CD4-positive, alpha-beta memory T cell (primary cell): ENCODE measurements at regions not wholly inside any gene's neighbourhood (a gene's known extent, or its start where the extent isn't known, plus 50 kb on each side); places are given as distances from the start of the nearest gene placed in this dataset.
"Not testable (repeated sequence)": the region's sequence is repeated elsewhere in the genome, so short reads cannot be mapped to it uniquely, and the experiment has no call there.

ENCODE experiments used
- CTCF ChIA-PET: fragments of 350-600 bp; sonication (Branson Sonifier 250); formaldehyde crosslinking; loops from one replicate; lab custom pipeline; 2021; ENCODE audit warnings: inconsistent platforms; ENCODE audit not compliant: partially characterized antibody; lab: Charles Lee
- POLR2A ChIA-PET: fragments of 350-600 bp; sonication (Branson Sonifier 250); formaldehyde crosslinking; loops from one replicate; lab custom pipeline; 2021; ENCODE audit not compliant: partially characterized antibody; lab: Charles Lee
- DNase-seq, 5 donors: peaks; one replicate each; pipeline versions ENCODE4 v3.0.0 to v3.0.0-alpha.2; 2020 to 2022; ENCODE audit warnings: mixed read lengths in 1 of 5
- H3K27ac ChIP-seq: one replicate; pipeline ENCODE4 v1.7.0; 2013; ENCODE audit warnings: low read depth, low read length
- H3K27me3 ChIP-seq: 2 replicates; pipeline ENCODE4 v1.7.0; 2013; ENCODE audit warnings: mild to moderate bottlenecking, low read length, moderate library complexity; ENCODE audit not compliant: insufficient read depth
- H3K36me3 ChIP-seq: 2 replicates; pipeline ENCODE4 v1.7.0; 2013; ENCODE audit warnings: mild to moderate bottlenecking, low read length, moderate library complexity; ENCODE audit not compliant: insufficient read depth
- H3K4me1 ChIP-seq: 2 replicates; pipeline ENCODE4 v1.7.0; 2013; ENCODE audit warnings: mild to moderate bottlenecking, low read length, moderate library complexity; ENCODE audit not compliant: insufficient read depth
- H3K4me3 ChIP-seq, 2 donors: one replicate each; pipeline ENCODE4 v1.7.0; 2013; ENCODE audit warnings: low read length in 2 of 2, mild to moderate bottlenecking in 1 of 2
- H3K9me3 ChIP-seq, 2 donors: one replicate each; pipeline ENCODE4 v1.7.0; 2013; ENCODE audit warnings: low read length in 2 of 2, control low read depth in 1 of 2; ENCODE audit not compliant: control insufficient read depth in 1 of 2
- H3K27ac Mint-ChIP-seq, 7 donors: one replicate each; pipeline ENCODE4 v1.8.0; 2020 to 2021; ENCODE audit warnings: mixed read lengths in 7 of 7, mild to moderate bottlenecking in 6 of 7, inconsistent platforms in 3 of 7, moderate library complexity in 3 of 7
- H3K27me3 Mint-ChIP-seq, 2 donors: one replicate each; pipeline ENCODE4 v1.8.0; 2020 to 2021; ENCODE audit warnings: mixed read lengths in 2 of 2
- H3K36me3 Mint-ChIP-seq, 2 donors: one replicate each; pipeline ENCODE4 v1.8.0; 2020 to 2021; ENCODE audit warnings: mixed read lengths in 2 of 2, inconsistent platforms in 1 of 2, mild to moderate bottlenecking in 1 of 2
- H3K4me1 Mint-ChIP-seq, 4 donors: one replicate each; pipeline ENCODE4 v1.8.0; 2020 to 2021; ENCODE audit warnings: mixed read lengths in 4 of 4, mild to moderate bottlenecking in 1 of 4
- H3K4me3 Mint-ChIP-seq, 8 donors: one replicate each; pipeline ENCODE4 v1.8.0; 2020 to 2021; ENCODE audit warnings: mixed read lengths in 8 of 8, mild to moderate bottlenecking in 7 of 8, moderate library complexity in 6 of 8, inconsistent platforms in 3 of 8
- H3K9me3 Mint-ChIP-seq, 8 donors: one replicate each; pipeline ENCODE4 v1.8.0; 2020 to 2021; ENCODE audit warnings: mixed read lengths in 8 of 8, mild to moderate bottlenecking in 5 of 8, inconsistent platforms in 3 of 8, moderate library complexity in 1 of 8
- intact Hi-C: fragments of 100-400 bp; cut with micrococcal nuclease; formaldehyde crosslinking; loops from one replicate; pipeline ENCODE4 v1.15.1; 2023

DNA sequence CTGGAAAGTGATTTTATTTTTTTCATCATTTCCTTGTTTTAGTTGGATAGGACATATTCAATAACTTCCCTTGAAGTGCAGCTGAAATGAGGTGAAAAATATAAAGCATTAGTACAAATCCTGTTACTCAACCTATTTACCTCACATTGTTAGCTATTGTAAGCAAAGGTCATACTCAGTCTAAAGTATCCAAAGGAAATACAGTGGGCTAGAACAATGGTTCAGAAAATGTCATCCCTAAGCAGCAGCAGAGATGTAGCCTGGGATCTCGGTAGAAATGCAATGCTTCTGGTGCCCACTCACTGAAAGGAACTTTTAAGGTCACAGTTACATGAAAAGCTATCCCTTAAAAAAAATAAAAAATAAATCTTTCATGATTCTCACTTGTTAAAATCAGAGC, 300.6 kb downstream of the PPP4R3C start:
- intact Hi-C loops: no loop called here
- Histone ChIP-seq H3K36me3 (no peaks in the 10 kb centered on the region), H3K4me1 (no peaks in the 10 kb centered on the region), H3K4me3 (no peak overlapping the region), H3K27me3 (no peaks in the 10 kb centered on the region), H3K9me3 (no peaks in the 10 kb centered on the region), H3K27ac (no peak overlapping the region)
- no peaks in the 10 kb centered on the region for H3K4me1 Mint-ChIP-seq
- no peak overlapping the region for H3K27ac Mint-ChIP-seq
- no peaks in the 10 kb centered on the region for H3K36me3 Mint-ChIP-seq
- no peak for DNase-seq
- ChIA-PET POLR2A (no interaction called here), CTCF (no interaction called here)
- no peaks in the 10 kb centered on the region for H3K27me3 Mint-ChIP-seq
- peaks cover 0 to 4% (median 0%) of the 10 kb centered on the region in 8 donors for H3K9me3 Mint-ChIP-seq
- no peak overlapping the region for H3K4me3 Mint-ChIP-seq

DNA sequence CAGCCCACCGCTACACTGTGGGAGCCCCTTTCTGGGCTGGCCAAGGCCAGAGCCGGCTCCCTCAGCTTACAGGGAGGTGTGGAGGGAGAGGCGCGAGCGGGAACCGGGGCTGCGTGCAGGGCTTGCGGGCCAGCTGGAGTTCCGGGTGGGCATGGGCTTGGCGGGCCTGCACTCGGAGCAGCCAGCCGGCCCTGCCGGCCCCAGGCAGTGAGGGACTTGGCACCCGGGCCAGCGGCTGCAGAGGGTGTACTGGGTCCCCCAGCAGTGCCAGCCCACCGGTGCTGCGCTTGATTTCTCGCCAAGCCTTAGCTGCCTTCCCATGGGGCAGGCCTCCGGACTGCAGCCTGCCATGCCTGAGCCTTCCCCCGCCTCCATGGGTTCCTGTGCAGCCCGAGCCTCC, 306.2 kb downstream of the PPP4R3C start:
- DNase-seq, H3K27ac ChIP-seq, CTCF ChIA-PET, H3K36me3 ChIP-seq, H3K27me3 Mint-ChIP-seq, intact Hi-C loops, H3K27me3 ChIP-seq, H3K27ac Mint-ChIP-seq, POLR2A ChIA-PET, H3K9me3 Mint-ChIP-seq, H3K4me3 Mint-ChIP-seq, H3K9me3 ChIP-seq, H3K4me3 ChIP-seq, H3K36me3 Mint-ChIP-seq, H3K4me1 ChIP-seq, H3K4me1 Mint-ChIP-seq: not testable (repeated sequence)

GRCh38 chrX:27136325-27136724, 326.8 kb downstream of the PPP4R3C start:
- no peaks in the 10 kb centered on the region for H3K27me3 ChIP-seq
- no peak overlapping the region for H3K4me3 ChIP-seq
- Mint-ChIP-seq H3K4me1 (no peaks in the 10 kb centered on the region), H3K36me3 (no peaks in the 10 kb centered on the region), H3K9me3 (peaks cover 0 to 2% (median under 1%) of the 10 kb centered on the region in 8 donors), H3K27ac (no peak overlapping the region), H3K27me3 (no peaks in the 10 kb centered on the region), H3K4me3 (no peak overlapping the region)
- intact Hi-C loops: no loop called here
- H3K9me3 ChIP-seq: no peaks in the 10 kb centered on the region
- H3K27ac ChIP-seq: no peak overlapping the region
- CTCF ChIA-PET: no interaction called here
- DNase-seq: no peak
- H3K36me3 ChIP-seq: no peaks in the 10 kb centered on the region
- H3K4me1 ChIP-seq: no peaks in the 10 kb centered on the region
- POLR2A ChIA-PET: no interaction called here

GRCh38 chrX:27132862-27133261, 330.3 kb downstream of the PPP4R3C start:
- intact Hi-C loops: no loop called here
- Mint-ChIP-seq H3K36me3 (no peaks in the 10 kb centered on the region), H3K27ac (no peak overlapping the region), H3K27me3 (no peaks in the 10 kb centered on the region), H3K9me3 (peaks cover 0 to 12% (median under 1%) of the 10 kb centered on the region in 8 donors), H3K4me1 (no peaks in the 10 kb centered on the region), H3K4me3 (no peak overlapping the region)
- H3K27me3 ChIP-seq: no peaks in the 10 kb centered on the region
- POLR2A ChIA-PET: no interaction called here
- no peaks in the 10 kb centered on the region for H3K9me3 ChIP-seq
- no peaks in the 10 kb centered on the region for H3K36me3 ChIP-seq
- H3K4me1 ChIP-seq: no peaks in the 10 kb centered on the region
- no peak overlapping the region for H3K27ac ChIP-seq
- H3K4me3 ChIP-seq: no peak overlapping the region
- CTCF ChIA-PET: no interaction called here
- DNase-seq: no peak

- H3K4me3 ChIP-seq, H3K4me1 ChIP-seq, H3K36me3 Mint-ChIP-seq, H3K9me3 ChIP-seq, H3K4me3 Mint-ChIP-seq, POLR2A ChIA-PET, H3K4me1 Mint-ChIP-seq, CTCF ChIA-PET, H3K9me3 Mint-ChIP-seq, H3K27me3 ChIP-seq, intact Hi-C loops, H3K27ac Mint-ChIP-seq, H3K36me3 ChIP-seq, DNase-seq, H3K27me3 Mint-ChIP-seq, H3K27ac ChIP-seq: not testable (repeated sequence)
Observed at GRCh38 chrX:27087176-27087575, 376.0 kb downstream of the PPP4R3C start.

GRCh38 chrX:27086237-27086636, 376.9 kb downstream of the PPP4R3C start:
- no peaks in the 10 kb centered on the region for H3K27me3 ChIP-seq
- Mint-ChIP-seq H3K27me3 (no peaks in the 10 kb centered on the region), H3K4me1 (no peaks in the 10 kb centered on the region), H3K4me3 (no peak overlapping the region), H3K27ac (no peak overlapping the region), H3K9me3 (peaks cover 0 to 9% (median 0%) of the 10 kb centered on the region in 8 donors), H3K36me3 (no peaks in the 10 kb centered on the region)
- no peaks in the 10 kb centered on the region for H3K36me3 ChIP-seq
- CTCF ChIA-PET: no interaction called here
- no peak overlapping the region for H3K4me3 ChIP-seq
- no peak for DNase-seq
- POLR2A ChIA-PET: no interaction called here
- intact Hi-C loops: no loop called here
- no peaks in the 10 kb centered on the region for H3K9me3 ChIP-seq
- H3K4me1 ChIP-seq: no peaks in the 10 kb centered on the region
- H3K27ac ChIP-seq: no peak overlapping the region

DNA sequence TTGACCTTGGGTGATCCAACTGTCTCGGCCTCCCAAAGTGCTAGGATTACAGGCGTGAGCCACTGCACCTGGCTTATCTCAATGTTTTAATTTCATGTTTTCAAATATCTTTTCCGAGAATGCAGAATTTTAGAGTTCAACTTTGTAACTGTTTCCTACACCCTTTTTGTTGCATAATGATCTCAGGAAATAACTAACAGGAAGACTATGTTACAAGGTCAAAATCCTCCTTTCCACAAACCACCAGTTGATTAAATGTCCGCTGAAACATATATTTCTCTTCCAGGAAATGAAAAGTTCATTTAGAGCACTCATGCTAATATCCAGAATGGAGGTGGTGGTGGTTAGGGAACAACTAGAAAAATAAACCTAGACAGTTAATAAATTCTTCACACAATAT, 377.8 kb downstream of the PPP4R3C start:
- Histone ChIP-seq H3K4me1 (no peaks in the 10 kb centered on the region), H3K9me3 (no peaks in the 10 kb centered on the region), H3K4me3 (no peak overlapping the region), H3K36me3 (no peaks in the 10 kb centered on the region), H3K27ac (no peak overlapping the region), H3K27me3 (no peaks in the 10 kb centered on the region)
- Mint-ChIP-seq H3K4me3 (no peak overlapping the region), H3K27me3 (no peaks in the 10 kb centered on the region), H3K36me3 (no peaks in the 10 kb centered on the region), H3K4me1 (no peaks in the 10 kb centered on the region), H3K9me3 (peaks cover 0 to 9% (median 0%) of the 10 kb centered on the region in 8 donors), H3K27ac (no peak overlapping the region)
- POLR2A ChIA-PET: no interaction called here
- no peak for DNase-seq
- CTCF ChIA-PET: no interaction called here
- intact Hi-C loops: no loop called here

DNA sequence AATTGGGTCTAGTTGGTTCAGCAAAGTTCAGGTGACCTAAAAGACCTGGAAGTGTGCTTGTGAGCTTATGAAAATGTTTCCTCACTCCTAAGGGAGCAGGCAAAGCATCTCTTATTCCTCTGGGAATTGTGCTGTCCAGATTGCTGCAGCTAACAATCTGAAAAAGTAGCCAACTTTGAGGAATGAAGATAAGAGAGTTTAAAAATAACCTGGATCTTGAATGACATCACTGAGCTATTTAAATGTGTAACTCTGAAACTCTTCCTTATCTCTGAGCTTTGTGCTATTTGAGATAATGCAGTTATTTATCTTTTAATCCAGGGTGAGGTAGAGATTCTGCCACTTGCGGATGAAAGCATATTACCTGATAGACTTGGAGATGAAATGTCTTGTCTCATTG, 384.8 kb downstream of the PPP4R3C start:
- Mint-ChIP-seq H3K4me3 (no peak overlapping the region), H3K27me3 (no peaks in the 10 kb centered on the region), H3K36me3 (no peaks in the 10 kb centered on the region), H3K27ac (no peak overlapping the region), H3K4me1 (no peaks in the 10 kb centered on the region), H3K9me3 (peaks cover 0 to 12% (median 2%) of the 10 kb centered on the region in 8 donors)
- Histone ChIP-seq H3K27me3 (no peaks in the 10 kb centered on the region), H3K27ac (no peak overlapping the region), H3K4me1 (no peaks in the 10 kb centered on the region), H3K4me3 (no peak overlapping the region), H3K36me3 (no peaks in the 10 kb centered on the region), H3K9me3 (no peaks in the 10 kb centered on the region)
- CTCF ChIA-PET: no interaction called here
- intact Hi-C loops: no loop called here
- no peak for DNase-seq
- POLR2A ChIA-PET: no interaction called here
